IMR-90 (cell line): ENCODE measurements at regions not wholly inside any gene's neighbourhood (a gene's known extent, or its start where the extent isn't known, plus 50 kb on each side); places are given as distances from the start of the nearest gene placed in this dataset.

Experiments used
- ATAC-seq: fragments of 200-7000 bp; cut with Tn5 transposase; 2 replicates; pipeline ENCODE4 v1.9.1; 2020; ENCODE audit warnings: low read depth, mild to moderate bottlenecking, moderate library complexity
- BruUV-seq: library from RNA; stranded (reverse); fragments of 400-500 nt; replicated peaks from 2 replicates; lab custom pipeline; 2021; lab: Mats Ljungman, UMichigan
- CTCF ChIA-PET: fragments of 300-600 bp; formaldehyde crosslinking; extraction: SDS; loops from one replicate; lab custom pipeline; 2021; ENCODE audit warnings: antibody characterized with exemption; lab: Yijun Ruan, JAX
- POLR2A ChIA-PET: fragments of 300-600 bp; sonication (Branson Sonifier 250); formaldehyde crosslinking; loops from one replicate; lab custom pipeline; 2022; ENCODE audit warnings: antibody characterized with exemption; ENCODE audit not compliant: unreplicated experiment; lab: Charles Lee
- DNase-seq: peaks from one replicate; pipeline ENCODE4 v3.0.0; 2013
- H2AFZ ChIP-seq: replicated peaks from 2 replicates; pipeline ENCODE3; 2013; ENCODE audit warnings: low read length, mild to moderate bottlenecking; ENCODE audit not compliant: poor library complexity
- H2AK5ac ChIP-seq: 2 replicates; pipeline ENCODE4 v1.6.1; 2013; ENCODE audit warnings: low read depth, low read length, inconsistent platforms
- H2AK9ac ChIP-seq: replicated peaks from 2 replicates; pipeline ENCODE3; 2013; ENCODE audit warnings: mild to moderate bottlenecking, low read depth, low read length, moderate library complexity; ENCODE audit not compliant: poor library complexity
- H2BK120ac ChIP-seq: 2 replicates; pipeline ENCODE4 v1.6.1; 2013; ENCODE audit warnings: low read depth, low read length, inconsistent platforms
- H2BK15ac ChIP-seq: 3 replicates; pipeline ENCODE4 v1.6.1; 2013; ENCODE audit warnings: low read depth, low read length, inconsistent platforms
- H2BK20ac ChIP-seq: 2 replicates; pipeline ENCODE4 v1.6.1; 2013; ENCODE audit warnings: low read depth, mild to moderate bottlenecking, inconsistent platforms, low read length, moderate library complexity
- H2BK5ac ChIP-seq: 2 replicates; pipeline ENCODE4 v1.6.1; 2013; ENCODE audit warnings: mild to moderate bottlenecking, low read depth, low read length, inconsistent platforms; ENCODE audit not compliant: poor library complexity, severe bottlenecking
- H3K14ac ChIP-seq: replicated peaks from 2 replicates; pipeline ENCODE4 v1.6.1; 2013; ENCODE audit warnings: low read depth, low read length, inconsistent platforms
- H3K18ac ChIP-seq: 2 replicates; pipeline ENCODE4 v1.6.1; 2013; ENCODE audit warnings: low read depth, low read length, control low read depth
- H3K23ac ChIP-seq: 2 replicates; pipeline ENCODE4 v1.6.1; 2013; ENCODE audit warnings: low read depth, low read length, inconsistent platforms
- H3K27ac ChIP-seq: 2 replicates; pipeline ENCODE4 v1.5.1; 2013; ENCODE audit warnings: mild to moderate bottlenecking, control low read depth, low read length; ENCODE audit not compliant: insufficient read depth
- H3K27me3 ChIP-seq: 2 replicates; pipeline ENCODE4 v1.6.1; 2013; ENCODE audit warnings: low read length; ENCODE audit not compliant: control insufficient read depth, insufficient read depth
- H3K36me3 ChIP-seq: 2 replicates; pipeline ENCODE4 v1.6.1; 2013; ENCODE audit warnings: low read length, mixed read lengths; ENCODE audit not compliant: control insufficient read depth, insufficient read depth
- H3K4ac ChIP-seq: 2 replicates; pipeline ENCODE4 v1.6.1; 2013; ENCODE audit warnings: low read depth, low read length, inconsistent platforms
- H3K4me1 ChIP-seq: 2 replicates; pipeline ENCODE4 v1.6.1; 2013; ENCODE audit warnings: low read length, mixed read lengths; ENCODE audit not compliant: control insufficient read depth, insufficient read depth
- H3K4me2 ChIP-seq: 2 replicates; pipeline ENCODE4 v1.6.1; 2013; ENCODE audit warnings: low read depth, mild to moderate bottlenecking, control low read depth, low read length, moderate library complexity
- H3K4me3 ChIP-seq: 2 replicates; pipeline ENCODE4 v1.5.1; 2013; ENCODE audit warnings: low read depth, mild to moderate bottlenecking, control low read depth, low read length, moderate library complexity; ENCODE audit not compliant: insufficient read depth
- H3K56ac ChIP-seq: 2 replicates; pipeline ENCODE4 v1.6.1; 2013; ENCODE audit warnings: low read length, inconsistent platforms; ENCODE audit not compliant: insufficient read depth; ENCODE audit errors: extremely low read depth
- H3K79me1 ChIP-seq, 2 experiments: 2 replicates each; pipeline ENCODE4 v1.6.1; 2013; ENCODE audit warnings: low read length in 2 of 2, inconsistent platforms in 1 of 2, low read depth in 1 of 2
- H3K9ac ChIP-seq: 2 replicates; pipeline ENCODE4 v1.6.1; 2013; ENCODE audit warnings: low read depth, low read length, control low read depth
- H3K9me1 ChIP-seq: 2 replicates; pipeline ENCODE4 v1.6.1; 2013; ENCODE audit warnings: low read length, inconsistent platforms; ENCODE audit not compliant: insufficient read depth
- H3K9me3 ChIP-seq: 2 replicates; pipeline ENCODE4 v1.6.1; 2013; ENCODE audit warnings: low read length; ENCODE audit not compliant: control insufficient read depth, insufficient read depth
- H4K20me1 ChIP-seq: 2 replicates; pipeline ENCODE4 v1.6.1; 2013; ENCODE audit warnings: low read length, inconsistent platforms; ENCODE audit not compliant: insufficient read depth
- H4K5ac ChIP-seq: 2 replicates; pipeline ENCODE4 v1.6.1; 2013; ENCODE audit warnings: mild to moderate bottlenecking, low read depth, low read length, control low read depth
- H4K8ac ChIP-seq, 2 experiments: 2 replicates each; pipeline ENCODE4 v1.6.1; 2013; ENCODE audit warnings: low read depth in 2 of 2, low read length in 2 of 2, control low read depth in 1 of 2, inconsistent platforms in 1 of 2
- H4K91ac ChIP-seq: 2 replicates; pipeline ENCODE4 v1.6.1; 2013; ENCODE audit warnings: low read depth, low read length, inconsistent platforms; ENCODE audit not compliant: insufficient read depth
- BHLHE40 ChIP-seq: fragments of 150-350 bp; IDR thresholded peaks from 2 replicates; pipeline ENCODE4 v1.6.1; 2016; ENCODE audit warnings: mild to moderate bottlenecking, low read depth, low read length
- CEBPB ChIP-seq: IDR thresholded peaks from 2 replicates; pipeline ENCODE4 v1.6.1; 2012; ENCODE audit warnings: low read depth, low read length, improper control_type of control experiment
- CHD1 ChIP-seq: IDR thresholded peaks from 2 replicates; pipeline ENCODE4 v1.6.1; 2012; ENCODE audit warnings: low read depth, low read length, improper control_type of control experiment
- FOS ChIP-seq: fragments of 150-350 bp; IDR thresholded peaks from 2 replicates; pipeline ENCODE4 v1.6.1; 2016; ENCODE audit warnings: low read depth, low read length
- MAFK ChIP-seq: IDR thresholded peaks from 2 replicates; pipeline ENCODE4 v1.6.1; 2012; ENCODE audit warnings: low read depth, low read length, improper control_type of control experiment
- MAZ ChIP-seq: IDR thresholded peaks from 2 replicates; pipeline ENCODE4 v1.6.1; 2012; ENCODE audit warnings: low read depth, mild to moderate bottlenecking, low read length, improper control_type of control experiment, moderate library complexity, borderline replicate concordance
- MXI1 ChIP-seq: IDR thresholded peaks from 2 replicates; pipeline ENCODE4 v1.6.1; 2012; ENCODE audit warnings: low read depth, mild to moderate bottlenecking, low read length, moderate library complexity, borderline replicate concordance
- NFE2L2 ChIP-seq: fragments of 150-350 bp; IDR thresholded peaks from 2 replicates; pipeline ENCODE4 v1.6.1; 2016; ENCODE audit warnings: low read depth, mild to moderate bottlenecking, low read length
- POLR2A ChIP-seq: IDR thresholded peaks from 2 replicates; pipeline ENCODE4 v1.6.1; 2012; ENCODE audit warnings: mild to moderate bottlenecking, low read depth, low read length
- RAD21 ChIP-seq: IDR thresholded peaks from 2 replicates; pipeline ENCODE4 v1.6.1; 2012; ENCODE audit warnings: low read length, improper control_type of control experiment
- RCOR1 ChIP-seq: IDR thresholded peaks from 2 replicates; pipeline ENCODE4 v1.6.1; 2012; ENCODE audit warnings: mild to moderate bottlenecking, low read length, improper control_type of control experiment; ENCODE audit not compliant: insufficient replicate concordance
- RFX5 ChIP-seq: IDR thresholded peaks from 2 replicates; pipeline ENCODE4 v1.8.0; 2012; ENCODE audit warnings: low read depth, mild to moderate bottlenecking, low read length, moderate library complexity
- SMC3 ChIP-seq: fragments of 150-350 bp; IDR thresholded peaks from 2 replicates; pipeline ENCODE4 v1.6.1; 2016; ENCODE audit warnings: low read depth, mild to moderate bottlenecking, antibody characterized with exemption, low read length, moderate library complexity
- WGBS, 2 experiments: methylation state at CpG; one replicate each; pipeline versions ENCODE4 v1.1.5 to v1.1.7; 2013; ENCODE audit warnings: missing lambda C conversion rate in 2 of 2; ENCODE audit not compliant: insufficient read length in 1 of 2; ENCODE audit errors: extremely low coverage in 2 of 2; 5-methylcytosine and 5-hydroxymethylcytosine counted together
- dilution Hi-C: fragments of 300-500 bp; cut with HindIII; formaldehyde crosslinking; loops from one replicate; pipeline ENCODE4 v1.14.3; 2018; ENCODE audit warnings: low sequenced_read_pairs; ENCODE audit not compliant: unreplicated experiment
- in situ Hi-C: fragments of 300-500 bp; cut with MboI; formaldehyde crosslinking; loops from 3 replicates; pipeline ENCODE4 v1.14.3; 2019; ENCODE audit warnings: low sequenced_read_pairs, inconsistent platforms, mixed read lengths
- intact Hi-C: fragments of 100-400 bp; cut with micrococcal nuclease; formaldehyde crosslinking; loops from 2 replicates; pipeline ENCODE4 v1.10.0; 2022
- TF ChIP-seq, protein P1 (sequence below): conservative IDR thresholded peaks from 2 replicates; pipeline ENCODE4 v1.5.1; 2012; ENCODE audit warnings: mild to moderate bottlenecking, low read depth, low read length, improper control_type of control experiment
- TF ChIP-seq, protein P2 (sequence below): fragments of 150-350 bp; IDR thresholded peaks from 2 replicates; pipeline ENCODE4 v1.6.1; 2016; ENCODE audit warnings: low read depth, mild to moderate bottlenecking, low read length, moderate library complexity, borderline replicate concordance
- TF ChIP-seq, protein P3 (sequence below): fragments of 150-350 bp; IDR thresholded peaks from 2 replicates; pipeline ENCODE4 v1.6.1; 2017; ENCODE audit warnings: mild to moderate bottlenecking, antibody characterized with exemption, low read length, low read depth

DNA sequence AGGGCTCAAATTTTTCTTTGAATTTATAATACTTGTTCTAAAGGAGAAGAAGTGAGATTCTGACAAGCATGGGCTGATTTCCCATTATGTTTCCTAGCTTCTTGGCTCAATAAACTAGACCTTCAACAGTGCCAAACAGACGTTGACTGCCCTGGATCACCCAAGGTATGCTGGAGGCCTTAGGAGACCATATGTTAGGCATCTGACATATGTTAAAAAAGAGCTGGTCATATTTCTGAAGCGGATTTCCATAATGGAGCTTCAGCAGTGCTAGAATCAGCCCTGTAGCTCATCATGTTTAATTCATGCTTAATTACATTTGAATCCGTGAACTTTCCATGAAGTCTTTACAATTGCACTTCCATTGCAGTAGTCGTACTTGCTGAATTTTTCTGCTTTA, 653.3 kb downstream of the DIAPH3 start:
- H3K9me3 ChIP-seq, result no peaks in the 10 kb centered on the region
- H2BK120ac ChIP-seq, result no peak overlapping the region
- ATAC-seq, result no peak
- H3K27ac ChIP-seq, result no peak overlapping the region
- no peak overlapping the region for H3K9ac ChIP-seq
- intact Hi-C loops, result no loop called here
- no peak overlapping the region for H2AK9ac ChIP-seq
- H3K4me1 ChIP-seq, result no peaks in the 10 kb centered on the region
- no peak overlapping the region for H3K18ac ChIP-seq
- H3K9me1 ChIP-seq, result no peaks in the 10 kb centered on the region
- in situ Hi-C loops, result no loop called here
- H3K36me3 ChIP-seq, result no peaks in the 10 kb centered on the region
- H2AK5ac ChIP-seq, result no peak overlapping the region
- no peak overlapping the region for H2BK15ac ChIP-seq
- TF ChIP-seq BHLHE40 (no peak), MAZ (no peak), MXI1 (no peak), NFE2L2 (no peak), RFX5 (no peak), CEBPB (no peak), FOS (no peak), RAD21 (no peak), SMC3 (no peak), CHD1 (no peak), MAFK (no peak), POLR2A (no peak), RCOR1 (no peak)
- TF ChIP-seq, protein P1, sequence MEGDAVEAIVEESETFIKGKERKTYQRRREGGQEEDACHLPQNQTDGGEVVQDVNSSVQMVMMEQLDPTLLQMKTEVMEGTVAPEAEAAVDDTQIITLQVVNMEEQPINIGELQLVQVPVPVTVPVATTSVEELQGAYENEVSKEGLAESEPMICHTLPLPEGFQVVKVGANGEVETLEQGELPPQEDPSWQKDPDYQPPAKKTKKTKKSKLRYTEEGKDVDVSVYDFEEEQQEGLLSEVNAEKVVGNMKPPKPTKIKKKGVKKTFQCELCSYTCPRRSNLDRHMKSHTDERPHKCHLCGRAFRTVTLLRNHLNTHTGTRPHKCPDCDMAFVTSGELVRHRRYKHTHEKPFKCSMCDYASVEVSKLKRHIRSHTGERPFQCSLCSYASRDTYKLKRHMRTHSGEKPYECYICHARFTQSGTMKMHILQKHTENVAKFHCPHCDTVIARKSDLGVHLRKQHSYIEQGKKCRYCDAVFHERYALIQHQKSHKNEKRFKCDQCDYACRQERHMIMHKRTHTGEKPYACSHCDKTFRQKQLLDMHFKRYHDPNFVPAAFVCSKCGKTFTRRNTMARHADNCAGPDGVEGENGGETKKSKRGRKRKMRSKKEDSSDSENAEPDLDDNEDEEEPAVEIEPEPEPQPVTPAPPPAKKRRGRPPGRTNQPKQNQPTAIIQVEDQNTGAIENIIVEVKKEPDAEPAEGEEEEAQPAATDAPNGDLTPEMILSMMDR, result no peak
- TF ChIP-seq, protein P2, sequence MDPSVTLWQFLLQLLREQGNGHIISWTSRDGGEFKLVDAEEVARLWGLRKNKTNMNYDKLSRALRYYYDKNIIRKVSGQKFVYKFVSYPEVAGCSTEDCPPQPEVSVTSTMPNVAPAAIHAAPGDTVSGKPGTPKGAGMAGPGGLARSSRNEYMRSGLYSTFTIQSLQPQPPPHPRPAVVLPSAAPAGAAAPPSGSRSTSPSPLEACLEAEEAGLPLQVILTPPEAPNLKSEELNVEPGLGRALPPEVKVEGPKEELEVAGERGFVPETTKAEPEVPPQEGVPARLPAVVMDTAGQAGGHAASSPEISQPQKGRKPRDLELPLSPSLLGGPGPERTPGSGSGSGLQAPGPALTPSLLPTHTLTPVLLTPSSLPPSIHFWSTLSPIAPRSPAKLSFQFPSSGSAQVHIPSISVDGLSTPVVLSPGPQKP, result no peak
- TF ChIP-seq, protein P3, sequence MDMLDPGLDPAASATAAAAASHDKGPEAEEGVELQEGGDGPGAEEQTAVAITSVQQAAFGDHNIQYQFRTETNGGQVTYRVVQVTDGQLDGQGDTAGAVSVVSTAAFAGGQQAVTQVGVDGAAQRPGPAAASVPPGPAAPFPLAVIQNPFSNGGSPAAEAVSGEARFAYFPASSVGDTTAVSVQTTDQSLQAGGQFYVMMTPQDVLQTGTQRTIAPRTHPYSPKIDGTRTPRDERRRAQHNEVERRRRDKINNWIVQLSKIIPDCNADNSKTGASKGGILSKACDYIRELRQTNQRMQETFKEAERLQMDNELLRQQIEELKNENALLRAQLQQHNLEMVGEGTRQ, result no peak
- no peak overlapping the region for H4K5ac ChIP-seq
- peaks cover 1% of the 10 kb centered on the region; the same call in 1 of the 2 replicates for H3K27me3 ChIP-seq
- no peak for DNase-seq
- ChIA-PET POLR2A (no interaction called here), CTCF (no interaction called here)
- no peak overlapping the region for H4K91ac ChIP-seq
- H2AFZ ChIP-seq, result no peak overlapping the region
- H2BK5ac ChIP-seq, result no peak overlapping the region
- H3K4ac ChIP-seq, result no peak overlapping the region
- dilution Hi-C loops, result no loop called here
- no peak overlapping the region for H2BK20ac ChIP-seq
- no peaks in the 10 kb centered on the region for H4K20me1 ChIP-seq
- no peak overlapping the region for H3K14ac ChIP-seq
- H3K79me1 ChIP-seq, result no peaks in the 10 kb centered on the region
- no peak overlapping the region for H3K56ac ChIP-seq
- H3K4me3 ChIP-seq, result no peak overlapping the region
- H4K8ac ChIP-seq, result no peak overlapping the region
- WGBS, 2 experiments, result no CpG with 5 or more reads among the region's 4 CpGs
- H3K4me2 ChIP-seq, result no peak overlapping the region
- no TSS peak for BruUV-seq
- no peak overlapping the region for H3K23ac ChIP-seq
